ENCODE measurements at regions not wholly inside any gene's neighbourhood (a gene's known extent, or its start where the extent isn't known, plus 50 kb on each side); places are given as distances from the start of the nearest gene placed in this dataset.

DNA sequence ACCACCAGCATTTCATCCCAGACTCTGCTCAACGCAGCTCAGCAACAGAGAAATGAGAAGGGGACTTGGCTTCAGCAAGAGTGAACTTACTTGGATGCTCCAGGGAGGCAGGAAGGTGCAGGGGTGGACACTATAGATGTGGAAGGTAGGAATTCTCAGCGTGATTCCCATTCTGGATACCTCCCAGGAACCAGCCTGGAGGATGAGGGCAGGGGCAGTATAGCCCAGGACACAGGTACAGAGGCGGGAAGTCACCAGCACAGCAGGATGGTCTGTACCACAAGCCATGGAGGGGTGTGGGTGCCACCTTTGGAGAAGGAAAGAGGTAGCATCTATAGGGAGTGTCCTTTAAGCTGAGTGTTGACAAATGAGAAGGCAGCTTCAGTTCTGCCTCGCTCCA, 1275.2 kb downstream of the TBC1D22A start:
- WGBS, 3 donors, result 62 to 80% (median 75%) methylated on average over 4 of the region's 4 CpGs

DNA sequence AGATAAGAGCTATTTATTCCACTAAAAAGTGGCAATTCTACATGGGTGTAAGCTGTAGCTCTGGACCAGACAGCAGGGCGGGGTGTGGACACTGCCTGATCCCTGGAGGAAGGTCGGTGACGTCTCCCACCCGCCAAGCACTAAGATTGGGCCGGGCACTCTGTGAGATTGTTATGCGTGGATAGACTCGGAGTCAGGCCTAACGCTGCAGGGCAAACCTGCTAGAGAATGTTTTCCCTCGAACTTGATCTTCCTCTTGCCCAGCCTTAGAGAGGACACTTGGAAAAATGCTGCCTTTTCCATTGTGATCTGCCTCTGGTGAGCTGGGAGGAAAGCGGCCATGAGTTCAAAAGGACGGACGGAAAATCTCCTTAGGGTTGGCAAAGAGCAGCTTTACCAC, 1273.4 kb downstream of the TBC1D22A start:
- 74 to 86% (median 76%) methylated on average over 12 of the region's 12 CpGs for WGBS, 3 donors
- H3K27ac ChIP-seq (ENCODE audit: low read depth, low read length), result no peak overlapping the region

More for the DNA sequence above, 1275.2 kb downstream of the TBC1D22A start:
- H3K27ac ChIP-seq (ENCODE audit: low read depth, low read length), result no peak overlapping the region

DNA sequence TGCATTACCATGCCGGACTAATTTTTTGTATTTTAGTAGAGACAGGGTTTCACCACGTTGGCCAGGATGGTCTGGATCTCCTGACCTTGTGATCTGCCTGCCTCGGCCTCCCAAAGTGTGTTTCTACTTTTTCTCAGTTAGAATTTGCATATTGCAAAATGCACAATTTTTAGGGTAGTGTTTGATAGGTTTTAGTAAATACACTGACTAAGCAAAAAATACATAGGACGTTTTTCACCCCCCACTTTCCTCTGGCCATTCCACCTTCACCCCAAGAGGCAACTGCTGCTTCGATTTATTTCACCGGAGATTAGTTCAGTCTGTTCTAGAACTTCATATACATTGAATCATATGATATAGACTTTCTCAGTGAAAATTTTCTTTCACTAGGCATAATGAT, 1269.1 kb downstream of the TBC1D22A start:
- 58 to 75% (median 74%) methylated on average over 6 of the region's 6 CpGs for WGBS, 3 donors

GRCh38 chr22:48025096-48025495, 1262.6 kb downstream of the TBC1D22A start:
- WGBS, 3 donors, result 79 to 86% (median 82%) methylated on average over 2 of the region's 2 CpGs
- H3K27ac ChIP-seq (ENCODE audit: low read depth, low read length), result no peak overlapping the region

More for the DNA sequence above, 1269.1 kb downstream of the TBC1D22A start:
- no peak overlapping the region for H3K27ac ChIP-seq (ENCODE audit: low read depth, low read length)

- H3K27ac ChIP-seq (ENCODE audit: low read depth, low read length), result no peak overlapping the region
- 57 to 70% (median 66%) methylated on average over 4 of the region's 4 CpGs for WGBS, 3 donors
Observed at GRCh38 chr22:48021991-48022401, 1259.5 kb downstream of the TBC1D22A start.

DNA sequence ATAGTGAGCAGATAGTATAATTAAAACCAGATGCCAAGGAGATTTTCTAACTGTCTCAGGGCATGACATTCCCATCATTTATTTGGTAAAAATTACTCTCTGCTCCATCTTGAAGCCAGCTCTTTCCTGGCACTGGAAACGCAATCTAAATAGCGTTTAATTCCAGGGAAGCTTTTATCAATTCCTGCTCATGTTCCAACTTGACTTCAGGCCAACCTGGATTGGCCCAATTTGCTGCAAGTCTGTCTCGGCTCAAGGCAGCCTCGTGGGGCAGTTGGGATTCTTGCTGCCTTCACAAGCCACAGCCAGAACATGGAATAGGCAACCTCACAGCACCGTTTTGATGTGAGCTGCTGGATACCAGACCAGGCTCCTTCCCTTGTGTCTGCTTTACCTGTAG, 1255.9 kb downstream of the TBC1D22A start:
- WGBS, 3 donors, result 52 to 58% (median 54%) methylated on average over 5 of the region's 5 CpGs
- no peak overlapping the region for H3K27ac ChIP-seq (ENCODE audit: low read depth, low read length)

DNA sequence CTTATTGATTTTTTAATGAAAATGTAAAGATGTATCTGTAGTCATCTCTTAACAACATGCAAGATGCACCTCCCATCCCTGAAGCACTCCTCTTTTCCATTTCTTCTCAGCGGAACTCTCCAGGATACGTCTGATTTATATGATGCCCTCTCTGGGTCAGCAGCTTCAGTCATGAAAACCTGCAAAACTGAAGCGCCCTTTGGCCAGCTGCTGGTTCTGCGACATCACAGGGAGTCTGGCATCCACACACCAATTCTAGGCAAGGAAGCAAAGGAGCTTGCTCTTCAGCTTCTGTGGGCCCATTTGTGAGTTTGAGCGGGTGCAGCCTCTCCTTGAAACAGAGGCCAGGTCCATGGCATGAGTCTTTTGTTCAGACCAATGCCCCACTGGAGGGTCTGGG, 1253.3 kb downstream of the TBC1D22A start:
- no peak overlapping the region for H3K27ac ChIP-seq (ENCODE audit: low read depth, low read length)
- 82 to 88% (median 83%) methylated on average over 5 of the region's 5 CpGs for WGBS, 3 donors

DNA sequence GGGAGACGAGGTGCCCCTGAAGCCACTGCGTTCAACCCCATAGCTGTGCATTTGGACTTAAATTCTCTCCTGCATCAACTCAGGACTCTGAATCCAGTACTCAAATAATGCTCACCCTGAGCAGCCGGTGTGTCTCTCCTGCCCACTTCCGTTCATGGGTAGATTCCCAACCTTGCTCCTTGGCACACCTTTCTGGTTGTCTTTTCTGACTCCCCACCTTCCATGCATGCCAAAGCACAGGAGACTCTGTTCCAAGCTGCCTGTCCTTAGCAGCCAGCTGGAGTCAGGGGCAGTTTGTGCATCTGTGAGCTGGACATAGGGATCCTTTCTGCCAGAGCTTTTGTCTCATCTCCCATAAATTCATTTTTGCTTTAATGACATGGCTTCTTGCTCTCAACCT, 1242.5 kb downstream of the TBC1D22A start:
- no peak overlapping the region for H3K27ac ChIP-seq (ENCODE audit: low read depth, low read length)
- WGBS, 3 donors, result 68 to 97% (median 87%) methylated on average over 4 of the region's 4 CpGs

DNA sequence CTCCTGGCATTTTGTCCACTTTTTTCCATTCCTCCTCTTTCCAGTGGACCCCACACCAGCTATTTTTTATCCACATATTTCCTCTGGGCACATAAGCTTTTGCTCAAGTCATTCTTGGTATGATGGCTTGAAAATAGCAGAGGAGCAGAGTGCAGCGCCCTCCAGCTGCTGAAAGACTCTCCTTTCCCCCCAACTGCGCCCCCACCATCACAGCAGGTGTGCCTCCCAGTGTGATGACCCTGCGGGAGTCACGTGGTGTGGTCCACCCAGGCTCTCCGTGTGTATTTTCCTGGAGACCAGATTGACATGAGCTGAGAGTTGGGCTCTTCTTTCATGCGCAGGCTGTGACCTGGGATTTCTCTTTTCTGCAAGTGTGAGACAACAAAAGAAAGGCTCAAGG, 1241.6 kb downstream of the TBC1D22A start:
- no peak overlapping the region for H3K27ac ChIP-seq (ENCODE audit: low read depth, low read length)
- WGBS, 3 donors, result 33 to 53% (median 50%) methylated on average over 6 of the region's 6 CpGs

DNA sequence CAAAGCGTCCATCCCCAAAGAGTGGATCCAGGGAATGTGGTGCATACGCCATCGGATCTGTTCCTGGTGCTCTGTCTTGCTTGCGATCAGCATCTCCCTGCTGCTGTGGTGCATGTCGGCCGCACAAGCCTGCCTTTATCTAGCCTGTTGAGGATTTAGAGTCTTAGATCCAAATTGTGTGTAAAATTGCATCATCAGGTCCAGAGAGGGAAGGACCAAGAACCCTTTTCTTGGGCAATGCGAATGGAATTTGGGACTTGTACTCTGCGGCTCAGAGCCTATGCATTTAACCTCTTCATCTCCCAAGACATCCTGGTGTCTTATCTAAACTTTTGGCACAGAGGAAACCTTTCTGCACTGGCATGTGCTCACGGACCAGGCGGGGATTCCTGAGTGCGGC, 1238.7 kb downstream of the TBC1D22A start:
- WGBS, 3 donors, result 65 to 80% (median 77%) methylated on average over 11 of the region's 11 CpGs
- no peak overlapping the region for H3K27ac ChIP-seq (ENCODE audit: low read depth, low read length)

GRCh38 chr22:47997612-47998011, 1235.2 kb downstream of the TBC1D22A start:
- no peak overlapping the region for H3K27ac ChIP-seq (ENCODE audit: low read depth, low read length)
- WGBS, 3 donors, result 67 to 89% (median 87%) methylated on average over 8 of the region's 8 CpGs

DNA sequence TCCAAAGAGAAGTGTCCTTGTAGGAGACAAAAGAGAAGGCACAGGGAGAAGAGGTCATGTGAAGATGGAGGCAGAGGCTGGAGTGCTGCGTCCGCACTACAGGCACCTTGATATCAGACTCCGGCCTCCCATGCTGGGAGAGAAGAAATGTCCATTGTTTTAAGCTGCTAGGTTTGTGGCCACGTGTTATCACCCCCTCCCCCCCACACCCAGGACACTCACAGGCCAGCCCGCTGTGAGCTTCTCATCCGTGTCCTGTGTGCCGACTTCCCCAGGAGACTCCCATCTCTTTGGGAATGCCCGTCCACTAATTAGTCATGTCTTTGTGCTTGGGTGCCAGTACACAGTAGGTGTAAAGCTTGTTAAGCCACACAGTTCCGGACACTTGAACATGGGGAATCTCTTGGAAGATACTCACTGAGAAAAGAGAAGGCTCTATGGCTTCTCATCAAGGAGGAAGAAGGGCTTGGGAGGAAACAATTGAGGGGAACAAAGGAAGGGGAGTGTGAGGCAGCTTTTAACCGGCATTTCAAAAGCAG, 1234.7 kb downstream of the TBC1D22A start:
- 46 to 79% (median 76%) methylated on average over 10 of the region's 10 CpGs for WGBS, 3 donors
- no peak overlapping the region for H3K27ac ChIP-seq (ENCODE audit: low read depth, low read length)

- 75 to 92% (median 89%) methylated on average over 6 to 8 of the region's 8 CpGs for WGBS, 3 donors
Observed at GRCh38 chr22:47996446-47996857, 1234.0 kb downstream of the TBC1D22A start.

DNA sequence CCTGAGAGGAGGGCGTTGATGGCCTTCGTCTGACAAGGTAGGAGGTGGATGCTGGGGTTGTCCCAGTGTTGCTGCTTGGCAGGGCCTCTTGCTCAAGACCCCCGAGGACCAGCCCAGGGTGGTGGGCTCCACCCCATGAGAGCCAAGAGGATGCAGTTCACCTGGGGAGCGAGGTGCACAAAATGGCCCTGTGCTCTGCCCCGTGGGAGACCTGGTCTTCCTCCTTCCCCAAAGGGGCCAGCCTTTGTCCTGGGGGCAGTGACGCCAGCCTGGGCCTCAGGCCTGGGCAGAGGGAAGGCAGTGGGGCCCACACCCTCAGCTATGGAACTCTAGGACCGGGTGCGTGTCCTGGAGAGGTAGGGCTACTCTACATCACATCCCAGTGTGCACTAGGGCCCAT, 1233.3 kb downstream of the TBC1D22A start:
- H3K27ac ChIP-seq (ENCODE audit: low read depth, low read length), result no peak overlapping the region
- WGBS, 3 donors, result 67 to 87% (median 86%) methylated on average over 8 of the region's 8 CpGs

More at GRCh38 chr22:47996446-47996857, 1234.0 kb downstream of the TBC1D22A start:
- no peak overlapping the region for H3K27ac ChIP-seq (ENCODE audit: low read depth, low read length)

- WGBS, 3 donors, result 75 to 91% (median 84%) methylated on average over 17 of the region's 17 CpGs
- no peak overlapping the region for H3K27ac ChIP-seq (ENCODE audit: low read depth, low read length)
Observed at GRCh38 chr22:47995264-47995627, 1232.8 kb downstream of the TBC1D22A start.

GRCh38 chr22:47994601-47995263, 1232.3 kb downstream of the TBC1D22A start:
- WGBS, 3 donors, result 77 to 87% (median 84%) methylated on average over 11 of the region's 11 CpGs
- H3K27ac ChIP-seq (ENCODE audit: low read depth, low read length), result no peak overlapping the region

DNA sequence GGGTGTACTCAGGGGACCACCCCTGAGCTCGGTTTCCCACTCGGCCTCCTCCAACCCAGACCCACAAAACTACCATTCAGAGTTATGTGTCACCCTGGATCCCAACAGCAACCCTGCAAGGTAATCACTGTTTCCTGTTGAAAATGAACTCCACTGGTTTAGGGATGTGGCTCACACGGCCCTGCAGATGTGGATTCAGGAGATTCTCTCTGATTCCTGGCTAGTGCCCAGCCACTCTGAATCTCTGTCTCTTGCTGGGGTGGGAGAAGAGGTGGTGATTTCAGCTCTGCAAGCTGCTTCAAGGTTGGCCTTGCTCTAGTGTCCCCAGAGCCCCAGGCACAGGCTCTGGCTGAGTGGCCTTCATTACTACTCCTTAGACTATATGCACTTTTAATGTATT, 1231.6 kb downstream of the TBC1D22A start:
- H3K27ac ChIP-seq (ENCODE audit: low read depth, low read length), result no peak overlapping the region
- 63 to 82% (median 78%) methylated on average over 3 of the region's 3 CpGs for WGBS, 3 donors

DNA sequence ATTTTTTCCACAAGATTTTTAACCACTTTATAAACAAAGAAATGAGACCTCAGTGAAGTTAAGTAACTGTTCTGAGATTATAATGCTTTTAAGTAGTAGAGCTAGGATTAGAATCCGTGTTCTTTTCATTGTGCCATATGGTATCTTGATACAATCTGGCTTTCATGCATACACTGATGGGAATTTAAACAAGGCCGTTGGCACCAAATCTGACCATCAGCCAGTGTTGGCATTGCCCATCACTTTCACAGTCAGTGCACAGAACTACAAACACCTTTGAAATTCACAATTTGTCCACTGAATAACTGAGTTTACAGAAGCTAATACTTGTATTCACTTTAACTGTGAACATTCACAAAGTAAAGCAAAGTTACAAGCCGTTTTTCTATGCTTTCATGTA, 1228.0 kb downstream of the TBC1D22A start:
- no peak overlapping the region for H3K27ac ChIP-seq (ENCODE audit: low read depth, low read length)
- 43 to 62% (median 54%) methylated on average over 3 of the region's 3 CpGs for whole genome bisulfite sequencing, 3 donors

- WGBS, 3 donors, result 34 to 45% (median 40%) methylated on average over 2 of the region's 2 CpGs
Observed at GRCh38 chr22:47987885-47988515, 1225.5 kb downstream of the TBC1D22A start.

DNA sequence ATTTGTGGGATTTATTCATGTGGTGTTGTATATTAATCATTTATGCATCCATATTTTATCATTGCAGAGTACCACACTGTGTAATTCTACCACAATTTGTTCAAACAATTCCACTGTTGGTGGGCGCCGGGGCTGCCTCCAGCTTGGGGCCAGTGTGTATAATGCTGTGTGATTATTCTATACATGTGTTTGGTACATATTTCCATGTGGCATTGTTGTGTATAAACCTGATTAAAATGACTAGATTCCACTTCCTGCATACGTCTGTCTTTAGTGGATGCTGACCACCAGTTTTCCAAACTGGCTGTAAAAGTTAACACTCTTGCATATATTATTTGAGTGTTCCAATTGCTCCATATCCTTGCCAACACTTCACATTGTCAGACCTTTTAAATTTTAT, 1213.8 kb downstream of the TBC1D22A start:
- WGBS, 3 donors, result 76 to 84% (median 80%) methylated on average over 3 of the region's 3 CpGs
- no peak overlapping the region for H3K27ac ChIP-seq (ENCODE audit: low read depth, low read length)

More at GRCh38 chr22:47987885-47988515, 1225.5 kb downstream of the TBC1D22A start:
- H3K27ac ChIP-seq (ENCODE audit: low read depth, low read length), result no peak overlapping the region
